ENCODE measurements at regions not wholly inside any gene's neighbourhood (a gene's known extent, or its start where the extent isn't known, plus 50 kb on each side); places are given as distances from the start of the nearest gene placed in this dataset.

- TF ChIP-seq NR2F1 (CRISPR knock-in tag; IDR thresholded peaks at IDR 0.05) (no peak), LBX2 (CRISPR knock-in tag; IDR thresholded peaks at IDR 0.05; ENCODE audit: borderline replicate concordance) (no peak), TAF1 (CRISPR knock-in tag; IDR thresholded peaks at IDR 0.05) (no peak), ZNF639 (CRISPR knock-in tag; conservative IDR thresholded peaks at IDR 0.05) (no peak), CEBPB (IDR thresholded peaks at IDR 0.05; ENCODE audit: borderline replicate concordance, low read depth, low read length) (no peak), KLF6 (CRISPR knock-in tag; IDR thresholded peaks at IDR 0.05) (no peak), ELK4 (CRISPR knock-in tag; IDR thresholded peaks at IDR 0.05; ENCODE audit: borderline replicate concordance) (no peak)
Measured at GRCh38 chr1:30328100-30328370, 395.4 kb downstream of the MATN1 start.
